Lung (tissue), 11 donors: ENCODE measurements at regions not wholly inside any gene's neighbourhood (a gene's known extent, or its start where the extent isn't known, plus 50 kb on each side); places are given as distances from the start of the nearest gene placed in this dataset.

Experiments used
- ATAC-seq: fragments of 200-7000 bp; cut with Tn5 transposase; one replicate; pipeline ENCODE4 v1.9.1; 2020; ENCODE audit warnings: moderate number of reproducible peaks; ENCODE audit not compliant: insufficient read depth, low FRiP score
- DNase-seq, 3 donors: peaks; one replicate each; pipeline ENCODE4 v3.0.0-alpha.2; 2013 to 2017
- H3K27ac ChIP-seq, 2 donors: one replicate each; pipeline ENCODE4 v1.5.1; 2013; ENCODE audit warnings: mild to moderate bottlenecking in 2 of 2, moderate library complexity in 2 of 2, control low read depth in 1 of 2, inconsistent platforms in 1 of 2, low read depth in 1 of 2, low read length in 1 of 2
- H3K27me3 ChIP-seq, 3 donors: one replicate each; pipeline ENCODE4 v1.5.1; 2013; ENCODE audit warnings: low read length in 2 of 3; ENCODE audit not compliant: control insufficient read depth in 3 of 3, insufficient read depth in 3 of 3
- H3K36me3 ChIP-seq, 4 donors: one replicate each; pipeline ENCODE4 v1.5.1; 2013; ENCODE audit warnings: low read length in 4 of 4, mild to moderate bottlenecking in 1 of 4, moderate library complexity in 1 of 4; ENCODE audit not compliant: control insufficient read depth in 4 of 4, insufficient read depth in 4 of 4
- H3K4me1 ChIP-seq, 5 donors: one replicate each; pipeline ENCODE4 v1.5.1; 2013; ENCODE audit warnings: low read length in 5 of 5, mild to moderate bottlenecking in 2 of 5, moderate library complexity in 1 of 5; ENCODE audit not compliant: control insufficient read depth in 5 of 5, insufficient read depth in 5 of 5
- H3K4me3 ChIP-seq: one replicate; pipeline ENCODE4 v1.5.1; 2013; ENCODE audit warnings: mild to moderate bottlenecking, control low read depth, moderate library complexity
- H3K9ac ChIP-seq, 2 donors: one replicate each; pipeline ENCODE4 v1.5.1; 2013; ENCODE audit warnings: low read length in 2 of 2, control low read depth in 1 of 2; ENCODE audit not compliant: insufficient read depth in 1 of 2
- H3K9me3 ChIP-seq, 4 donors: one replicate each; pipeline ENCODE4 v1.5.1; 2013; ENCODE audit warnings: low read length in 3 of 4, mild to moderate bottlenecking in 1 of 4, moderate library complexity in 1 of 4; ENCODE audit not compliant: control insufficient read depth in 4 of 4, insufficient read depth in 3 of 4
- WGBS, 2 donors: extraction: QIAGEN DNeasy Blood & Tissue Kit; methylation state at CpG; one replicate each; pipeline ENCODE4 v1.1.7; 2013; 5-methylcytosine and 5-hydroxymethylcytosine counted together
- TF ChIP-seq, protein P1 (sequence below): IDR thresholded peaks from 2 replicates; pipeline ENCODE4 v1.5.1; 2012; ENCODE audit warnings: mild to moderate bottlenecking; ENCODE audit errors: control extremely low read depth, extremely low read depth
- donor health status: control.
- donor health status: control.
- donor health status: Bipolar disorder and iron deficiency.
- donor health status: healthy.
- donor health status: DM: yes; HTN: yes; CAD: no.

GRCh38 chr2:120480346-120480902 lies 134.5 kb downstream of the INHBB start:
- no peak for DNase-seq
- 81 to 84% methylated on average over 9 of the region's 9 CpGs for WGBS, 2 donors
- H3K9me3 ChIP-seq = no peaks in the 10 kb centered on the region
- H3K27ac ChIP-seq = no peak overlapping the region
- peaks cover 0 to 4% (median 0%) of the 10 kb centered on the region in 5 donors for H3K4me1 ChIP-seq
- no peak for ATAC-seq
- no peaks in the 10 kb centered on the region for H3K36me3 ChIP-seq
- H3K4me3 ChIP-seq = no peak overlapping the region
- TF ChIP-seq, protein P1, sequence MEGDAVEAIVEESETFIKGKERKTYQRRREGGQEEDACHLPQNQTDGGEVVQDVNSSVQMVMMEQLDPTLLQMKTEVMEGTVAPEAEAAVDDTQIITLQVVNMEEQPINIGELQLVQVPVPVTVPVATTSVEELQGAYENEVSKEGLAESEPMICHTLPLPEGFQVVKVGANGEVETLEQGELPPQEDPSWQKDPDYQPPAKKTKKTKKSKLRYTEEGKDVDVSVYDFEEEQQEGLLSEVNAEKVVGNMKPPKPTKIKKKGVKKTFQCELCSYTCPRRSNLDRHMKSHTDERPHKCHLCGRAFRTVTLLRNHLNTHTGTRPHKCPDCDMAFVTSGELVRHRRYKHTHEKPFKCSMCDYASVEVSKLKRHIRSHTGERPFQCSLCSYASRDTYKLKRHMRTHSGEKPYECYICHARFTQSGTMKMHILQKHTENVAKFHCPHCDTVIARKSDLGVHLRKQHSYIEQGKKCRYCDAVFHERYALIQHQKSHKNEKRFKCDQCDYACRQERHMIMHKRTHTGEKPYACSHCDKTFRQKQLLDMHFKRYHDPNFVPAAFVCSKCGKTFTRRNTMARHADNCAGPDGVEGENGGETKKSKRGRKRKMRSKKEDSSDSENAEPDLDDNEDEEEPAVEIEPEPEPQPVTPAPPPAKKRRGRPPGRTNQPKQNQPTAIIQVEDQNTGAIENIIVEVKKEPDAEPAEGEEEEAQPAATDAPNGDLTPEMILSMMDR = no peak
- H3K9ac ChIP-seq = no peak overlapping the region
- no peaks in the 10 kb centered on the region for H3K27me3 ChIP-seq

DNA sequence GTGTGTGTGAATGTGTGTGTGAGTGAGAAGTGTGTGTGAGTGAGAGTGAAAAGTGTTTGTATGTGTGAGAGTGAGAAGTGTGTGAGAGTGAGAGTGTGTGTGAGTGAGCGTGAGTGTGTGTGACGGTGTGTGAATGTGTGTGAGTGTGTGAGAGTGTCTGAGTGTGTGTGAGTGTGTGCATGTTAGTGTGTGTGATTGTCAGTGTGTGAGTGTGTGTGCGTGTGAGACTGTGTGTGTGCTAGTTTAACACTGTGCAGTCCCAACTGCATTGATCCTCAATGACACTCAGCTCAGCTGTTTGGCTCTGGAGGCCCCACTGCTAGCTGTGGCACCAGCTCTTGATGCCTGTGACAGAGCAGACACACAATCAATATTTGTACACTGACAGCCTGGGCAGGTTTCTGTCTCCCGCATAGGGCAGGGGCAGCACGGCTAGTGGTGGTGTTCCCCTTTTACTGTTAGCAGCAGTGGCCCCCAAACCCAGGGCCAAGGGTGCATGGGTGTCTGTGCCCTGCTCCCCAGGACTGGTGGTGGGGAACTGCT lies 135.0 kb downstream of the INHBB start:
- Histone ChIP-seq H3K36me3 (no peaks in the 10 kb centered on the region), H3K4me3 (no peak overlapping the region), H3K27ac (no peak overlapping the region), H3K27me3 (no peaks in the 10 kb centered on the region), H3K9me3 (no peaks in the 10 kb centered on the region), H3K4me1 (peaks cover 0 to 4% (median 0%) of the 10 kb centered on the region in 5 donors), H3K9ac (no peak overlapping the region)
- 89 to 96% methylated on average over 5 of the region's 5 CpGs for WGBS, 2 donors
- ATAC-seq (no peak), DNase-seq (no peak)
- TF ChIP-seq, protein P1 = no peak

- H3K4me1 ChIP-seq = peaks cover 0 to 4% (median 0%) of the 10 kb centered on the region in 5 donors
- 91 to 95% methylated on average over 17 of the region's 17 CpGs for WGBS, 2 donors
- H3K4me3 ChIP-seq = no peak overlapping the region
- H3K27me3 ChIP-seq = no peaks in the 10 kb centered on the region
- no peak overlapping the region for H3K27ac ChIP-seq
- H3K9me3 ChIP-seq = no peaks in the 10 kb centered on the region
- TF ChIP-seq, protein P1 = no peak
- no peak for ATAC-seq
- no peak for DNase-seq
- H3K9ac ChIP-seq = no peak overlapping the region
- H3K36me3 ChIP-seq = no peaks in the 10 kb centered on the region
Measured at GRCh38 chr2:120481446-120482194, 135.7 kb downstream of the INHBB start.
